ENCODE measurements at regions not wholly inside any gene's neighbourhood (a gene's known extent, or its start where the extent isn't known, plus 50 kb on each side); places are given as distances from the start of the nearest gene placed in this dataset.

- Histone ChIP-seq H3K36me3 (no peaks in the 10 kb centered on the region), H3K27ac (no peak overlapping the region), H3K4me1 (no peaks in the 10 kb centered on the region), H3K9me3 (peaks cover 0 to 8% (median 0%) of the 10 kb centered on the region in 12 donors), H3K4me3 (no peak overlapping the region), H3K27me3 (no peaks in the 10 kb centered on the region)
- WGBS, 4 donors = 87 to 97% (median 89%) methylated on average over 1 of the region's 1 CpG
- intact Hi-C loops (cut with DNase I) = no loop called here
- no peak for ATAC-seq
- TF ChIP-seq CTCF (IDR thresholded peaks at IDR 0.05) (no peak), POLR2A (IDR thresholded peaks at IDR 0.05) (no peak)
- DNase-seq = no peak
These were observed 420.9 kb upstream of the GRM3 start for GRCh38 chr7:86222806-86223205.

- no peaks in the 10 kb centered on the region for H3K9me3 ChIP-seq
- TF ChIP-seq CTCF (IDR thresholded peaks at IDR 0.05) (no peak), POLR2A (IDR thresholded peaks at IDR 0.05) (no peak)
- H3K36me3 ChIP-seq = no peaks in the 10 kb centered on the region
- 64 to 73% (median 70%) methylated on average over 4 of the region's 4 CpGs for WGBS, 4 donors
- H3K4me3 ChIP-seq = no peak overlapping the region
- ATAC-seq = no peak
- DNase-seq = no peak
- H3K27me3 ChIP-seq = no peaks in the 10 kb centered on the region
- intact Hi-C loops (cut with DNase I) = no loop called here
- no peaks in the 10 kb centered on the region for H3K4me1 ChIP-seq
- H3K27ac ChIP-seq = no peak overlapping the region
These were observed 429.0 kb upstream of the GRM3 start for GRCh38 chr7:86214734-86215133.

GRCh38 chr7:86212976-86213375, 430.7 kb upstream of the GRM3 start:
- Histone ChIP-seq H3K4me1 (no peaks in the 10 kb centered on the region), H3K36me3 (no peaks in the 10 kb centered on the region), H3K27me3 (no peaks in the 10 kb centered on the region), H3K9me3 (no peaks in the 10 kb centered on the region), H3K27ac (no peak overlapping the region), H3K4me3 (no peak overlapping the region)
- WGBS, 4 donors = 65 to 72% (median 69%) methylated on average over 2 of the region's 2 CpGs
- ATAC-seq (no peak), DNase-seq (no peak)
- no peak for TF ChIP-seq CTCF (IDR thresholded peaks at IDR 0.05)
- no peak for TF ChIP-seq POLR2A (IDR thresholded peaks at IDR 0.05)
- intact Hi-C loops (cut with DNase I) = no loop called here

DNA sequence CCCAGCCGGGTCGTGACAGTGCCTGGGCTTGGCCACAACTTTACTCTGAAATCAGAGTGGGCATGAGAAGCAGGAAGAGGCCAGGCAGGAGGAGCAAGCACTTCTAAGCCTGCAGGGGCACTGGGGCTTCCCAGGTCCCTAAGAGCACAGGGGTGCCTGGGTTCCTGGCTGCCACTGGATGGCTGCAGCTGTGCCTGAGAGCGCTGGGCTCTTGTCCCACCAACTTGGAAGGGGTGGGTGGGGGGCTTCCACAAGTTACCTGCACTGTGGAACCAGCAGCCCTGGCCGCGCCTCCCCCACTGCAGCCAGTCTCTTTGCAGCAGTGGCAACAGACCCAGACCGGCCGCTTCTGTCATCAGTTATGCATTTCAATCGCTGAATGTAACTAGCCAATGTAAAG, 434.7 kb upstream of the GRM3 start:
- H3K36me3 ChIP-seq = no peaks in the 10 kb centered on the region
- TF ChIP-seq CTCF (IDR thresholded peaks at IDR 0.05) (no peak), POLR2A (IDR thresholded peaks at IDR 0.05) (no peak)
- H3K27me3 ChIP-seq = no peaks in the 10 kb centered on the region
- no peaks in the 10 kb centered on the region for H3K4me1 ChIP-seq
- H3K27ac ChIP-seq = no peak overlapping the region
- no peak overlapping the region for H3K4me3 ChIP-seq
- WGBS, 4 donors = 71 to 85% (median 83%) methylated on average over 5 to 8 of the region's 8 CpGs
- peaks cover 0 to 6% (median 0%) of the 10 kb centered on the region in 12 donors for H3K9me3 ChIP-seq
- no peak for ATAC-seq
- no peak for DNase-seq
- intact Hi-C loops (cut with DNase I) = no loop called here

Data from heart left ventricle (tissue), 16 donors.